GM23338 (cell line): ENCODE measurements at regions not wholly inside any gene's neighbourhood (a gene's known extent, or its start where the extent isn't known, plus 50 kb on each side); places are given as distances from the start of the nearest gene placed in this dataset.

Experiments
- ATAC-seq: fragments of 200-7000 bp; cut with Tn5 transposase; 3 replicates; pipeline ENCODE4 v1.9.1; 2020
- DNase-seq: peaks from one replicate; pipeline ENCODE4 v3.0.0-alpha.2; 2015; ENCODE audit warnings: low spot score
- H2AFZ ChIP-seq: fragments of 200-600 bp; sonication (generic); 2 replicates; pipeline ENCODE4 v1.8.0; 2016; ENCODE audit warnings: antibody characterized with exemption, mild to moderate bottlenecking, moderate library complexity
- H3F3A ChIP-seq: fragments of 200-600 bp; sonication (generic); replicated peaks from 2 replicates; pipeline ENCODE4 v1.8.0; 2017; ENCODE audit warnings: antibody characterized with exemption, mixed run types, low read depth
- H3K27ac ChIP-seq: fragments of 200-600 bp; sonication (generic); 2 replicates; pipeline ENCODE4 v1.6.1; 2016; ENCODE audit warnings: low read depth
- H3K27me3 ChIP-seq: fragments of 200-600 bp; sonication (generic); 2 replicates; pipeline ENCODE4 v1.8.0; 2016; ENCODE audit warnings: mild to moderate bottlenecking, mixed run types, moderate library complexity; ENCODE audit not compliant: insufficient read depth
- H3K36me3 ChIP-seq: fragments of 200-600 bp; sonication (generic); 2 replicates; pipeline ENCODE4 v1.8.0; 2016; ENCODE audit warnings: mild to moderate bottlenecking; ENCODE audit not compliant: insufficient read depth
- H3K4me1 ChIP-seq: fragments of 200-600 bp; sonication (generic); 2 replicates; pipeline ENCODE4 v1.8.0; 2016; ENCODE audit warnings: mild to moderate bottlenecking, moderate library complexity; ENCODE audit not compliant: insufficient read depth
- H3K4me2 ChIP-seq: fragments of 200-600 bp; sonication (generic); 2 replicates; pipeline ENCODE4 v1.7.1; 2017; ENCODE audit warnings: mixed run types
- H3K4me3 ChIP-seq: fragments of 200-600 bp; sonication (generic); 2 replicates; pipeline ENCODE4 v1.6.1; 2016; ENCODE audit warnings: mixed run types
- H3K79me2 ChIP-seq: fragments of 200-600 bp; sonication (generic); replicated peaks from 2 replicates; pipeline ENCODE4 v1.8.0; 2017; ENCODE audit warnings: mild to moderate bottlenecking; ENCODE audit not compliant: insufficient read depth
- H3K9me2 ChIP-seq: fragments of 200-600 bp; sonication (generic); 2 replicates; pipeline ENCODE4 v1.8.0; 2017; ENCODE audit not compliant: insufficient read depth
- H4K20me1 ChIP-seq: fragments of 200-600 bp; sonication (generic); replicated peaks from 2 replicates; pipeline ENCODE4 v1.8.0; 2017; ENCODE audit warnings: mild to moderate bottlenecking; ENCODE audit not compliant: insufficient read depth
- H3K27ac Mint-ChIP-seq: 2 replicates; pipeline ENCODE4 v1.8.0; 2020; ENCODE audit warnings: inconsistent platforms, mild to moderate bottlenecking, moderate library complexity, mixed read lengths
- H3K27me3 Mint-ChIP-seq: 3 replicates; pipeline ENCODE4 v1.8.0; 2022; ENCODE audit warnings: low read depth, mild to moderate bottlenecking, moderate library complexity, mixed read lengths, inconsistent platforms; ENCODE audit not compliant: insufficient read depth, poor library complexity
- H3K36me3 Mint-ChIP-seq: 3 replicates; pipeline ENCODE4 v1.8.0; 2021; ENCODE audit warnings: low read depth, mild to moderate bottlenecking, inconsistent platforms, moderate library complexity, mixed read lengths
- H3K4me1 Mint-ChIP-seq: 3 replicates; pipeline ENCODE4 v1.8.0; 2020; ENCODE audit warnings: mild to moderate bottlenecking, inconsistent platforms, mixed read lengths
- H3K4me3 Mint-ChIP-seq: 3 replicates; pipeline ENCODE4 v1.8.0; 2021; ENCODE audit warnings: moderate library complexity, mild to moderate bottlenecking, inconsistent platforms, mixed read lengths
- H3K9me3 Mint-ChIP-seq: 3 replicates; pipeline ENCODE4 v1.8.0; 2020; ENCODE audit warnings: moderate library complexity, mild to moderate bottlenecking, inconsistent platforms, mixed read lengths
- CREB1 ChIP-seq: fragments of 250-450 bp; sonication (Bioruptor Pico); IDR thresholded peaks from 2 replicates; pipeline ENCODE4 v1.5.0; 2020; ENCODE audit warnings: low read depth, mild to moderate bottlenecking, moderate library complexity
- EZH2 ChIP-seq: fragments of 200-600 bp; sonication (generic); IDR thresholded peaks from one replicate; pipeline ENCODE4 v1.8.0; 2017; ENCODE audit warnings: antibody characterized with exemption, mild to moderate bottlenecking, low read depth; ENCODE audit not compliant: unreplicated experiment
- EZH2phosphoT487 ChIP-seq: fragments of 200-600 bp; sonication (generic); IDR thresholded peaks from one replicate; pipeline ENCODE4 v1.8.1; 2018; ENCODE audit warnings: antibody characterized with exemption; ENCODE audit not compliant: unreplicated experiment
- JUNB ChIP-seq: IDR thresholded peaks from one replicate; pipeline ENCODE4 v1.6.1; 2016; ENCODE audit warnings: antibody characterized with exemption; ENCODE audit not compliant: unreplicated experiment
- NANOG ChIP-seq: IDR thresholded peaks from 2 replicates; pipeline ENCODE4 v1.6.1; 2016; ENCODE audit warnings: antibody characterized with exemption, borderline replicate concordance
- POLR2AphosphoS5 ChIP-seq: IDR thresholded peaks from 2 replicates; pipeline ENCODE4 v1.6.1; 2016; ENCODE audit warnings: antibody characterized with exemption, low read depth
- STAT1 ChIP-seq: IDR thresholded peaks from one replicate; pipeline ENCODE4 v1.6.1; 2016; ENCODE audit warnings: antibody characterized with exemption; ENCODE audit not compliant: unreplicated experiment
- ZNF114 ChIP-seq: fragments of 250-450 bp; sonication (Bioruptor Pico); IDR thresholded peaks from 2 replicates; pipeline ENCODE4 v1.5.0; 2020; ENCODE audit warnings: mild to moderate bottlenecking, moderate library complexity
- ZNF331 ChIP-seq: fragments of 250-450 bp; sonication (Bioruptor Pico); IDR thresholded peaks from 2 replicates; pipeline ENCODE4 v1.5.0; 2020; ENCODE audit warnings: low read depth, mild to moderate bottlenecking, moderate library complexity
- TF ChIP-seq, protein P1 (sequence below), 2 experiments: fragments of 200-600 bp in 1 of 2; sonication (generic) in 1 of 2; conservative IDR thresholded peaks; 2 replicates each; pipeline versions ENCODE4 v1.5.1 to v1.6.1; 2016 to 2017; ENCODE audit warnings: antibody characterized with exemption in 2 of 2, low read depth in 2 of 2, mild to moderate bottlenecking in 2 of 2, moderate library complexity in 1 of 2
- TF ChIP-seq, protein P2 (sequence below): IDR thresholded peaks from one replicate; pipeline ENCODE4 v1.6.1; 2018; ENCODE audit warnings: antibody characterized with exemption; ENCODE audit not compliant: unreplicated experiment
- TF ChIP-seq, protein P3 (sequence below): IDR thresholded peaks from 2 replicates; pipeline ENCODE4 v1.6.1; 2016; ENCODE audit warnings: antibody characterized with exemption
- TF ChIP-seq, protein P4 (sequence below): fragments of 250-450 bp; sonication (Bioruptor Pico); IDR thresholded peaks from 2 replicates; pipeline ENCODE4 v1.5.0; 2020; ENCODE audit warnings: mild to moderate bottlenecking, moderate library complexity

DNA sequence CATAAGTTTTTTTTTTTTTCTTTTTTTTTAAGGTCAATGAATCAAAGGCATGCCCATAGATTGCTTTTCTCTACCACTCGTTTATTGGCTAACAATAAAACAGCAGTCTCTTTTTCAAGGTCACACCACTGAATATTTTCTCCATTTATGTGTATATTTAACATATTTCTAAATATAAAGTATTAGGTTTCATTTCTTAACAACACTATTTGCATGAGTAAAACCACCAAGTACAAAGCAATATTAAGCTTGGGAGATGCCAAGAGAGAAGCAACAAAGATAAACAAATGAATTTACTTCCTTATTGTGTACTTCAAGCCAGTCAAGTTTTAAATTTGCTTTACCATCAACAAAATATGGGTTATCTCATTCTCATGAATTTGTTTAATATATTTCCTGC is 708.9 kb upstream of the CCDC179 start:
- Histone ChIP-seq H3K4me2 (no peak overlapping the region), H3K4me1 (peaks cover 3% of the 10 kb centered on the region; the same call in 1 of the 2 replicates), H3K36me3 (no peaks in the 10 kb centered on the region), H3K27me3 (no peaks in the 10 kb centered on the region), H3K4me3 (no peak overlapping the region), H3K79me2 (no peaks in the 10 kb centered on the region), H3K9me2 (no peaks in the 10 kb centered on the region), H3K27ac (no peak overlapping the region), H4K20me1 (no peaks in the 10 kb centered on the region), H2AFZ (no peak overlapping the region), H3F3A (no peaks in the 10 kb centered on the region)
- H3K27ac Mint-ChIP-seq = no peak overlapping the region; the same call in 1 of the 2 replicates
- TF ChIP-seq, protein P1, sequence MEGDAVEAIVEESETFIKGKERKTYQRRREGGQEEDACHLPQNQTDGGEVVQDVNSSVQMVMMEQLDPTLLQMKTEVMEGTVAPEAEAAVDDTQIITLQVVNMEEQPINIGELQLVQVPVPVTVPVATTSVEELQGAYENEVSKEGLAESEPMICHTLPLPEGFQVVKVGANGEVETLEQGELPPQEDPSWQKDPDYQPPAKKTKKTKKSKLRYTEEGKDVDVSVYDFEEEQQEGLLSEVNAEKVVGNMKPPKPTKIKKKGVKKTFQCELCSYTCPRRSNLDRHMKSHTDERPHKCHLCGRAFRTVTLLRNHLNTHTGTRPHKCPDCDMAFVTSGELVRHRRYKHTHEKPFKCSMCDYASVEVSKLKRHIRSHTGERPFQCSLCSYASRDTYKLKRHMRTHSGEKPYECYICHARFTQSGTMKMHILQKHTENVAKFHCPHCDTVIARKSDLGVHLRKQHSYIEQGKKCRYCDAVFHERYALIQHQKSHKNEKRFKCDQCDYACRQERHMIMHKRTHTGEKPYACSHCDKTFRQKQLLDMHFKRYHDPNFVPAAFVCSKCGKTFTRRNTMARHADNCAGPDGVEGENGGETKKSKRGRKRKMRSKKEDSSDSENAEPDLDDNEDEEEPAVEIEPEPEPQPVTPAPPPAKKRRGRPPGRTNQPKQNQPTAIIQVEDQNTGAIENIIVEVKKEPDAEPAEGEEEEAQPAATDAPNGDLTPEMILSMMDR (conservative IDR thresholded peaks at IDR 0.05; ENCODE audit: low read depth in 2 of 2) = no peak
- TF ChIP-seq EZH2 (no peak), ZNF114 (CRISPR knock-in tag) (no peak), JUNB (no peak), ZNF331 (no peak), CREB1 (CRISPR knock-in tag) (no peak), EZH2phosphoT487 (no peak), NANOG (no peak), STAT1 (no peak), POLR2AphosphoS5 (no peak)
- TF ChIP-seq, protein P2, sequence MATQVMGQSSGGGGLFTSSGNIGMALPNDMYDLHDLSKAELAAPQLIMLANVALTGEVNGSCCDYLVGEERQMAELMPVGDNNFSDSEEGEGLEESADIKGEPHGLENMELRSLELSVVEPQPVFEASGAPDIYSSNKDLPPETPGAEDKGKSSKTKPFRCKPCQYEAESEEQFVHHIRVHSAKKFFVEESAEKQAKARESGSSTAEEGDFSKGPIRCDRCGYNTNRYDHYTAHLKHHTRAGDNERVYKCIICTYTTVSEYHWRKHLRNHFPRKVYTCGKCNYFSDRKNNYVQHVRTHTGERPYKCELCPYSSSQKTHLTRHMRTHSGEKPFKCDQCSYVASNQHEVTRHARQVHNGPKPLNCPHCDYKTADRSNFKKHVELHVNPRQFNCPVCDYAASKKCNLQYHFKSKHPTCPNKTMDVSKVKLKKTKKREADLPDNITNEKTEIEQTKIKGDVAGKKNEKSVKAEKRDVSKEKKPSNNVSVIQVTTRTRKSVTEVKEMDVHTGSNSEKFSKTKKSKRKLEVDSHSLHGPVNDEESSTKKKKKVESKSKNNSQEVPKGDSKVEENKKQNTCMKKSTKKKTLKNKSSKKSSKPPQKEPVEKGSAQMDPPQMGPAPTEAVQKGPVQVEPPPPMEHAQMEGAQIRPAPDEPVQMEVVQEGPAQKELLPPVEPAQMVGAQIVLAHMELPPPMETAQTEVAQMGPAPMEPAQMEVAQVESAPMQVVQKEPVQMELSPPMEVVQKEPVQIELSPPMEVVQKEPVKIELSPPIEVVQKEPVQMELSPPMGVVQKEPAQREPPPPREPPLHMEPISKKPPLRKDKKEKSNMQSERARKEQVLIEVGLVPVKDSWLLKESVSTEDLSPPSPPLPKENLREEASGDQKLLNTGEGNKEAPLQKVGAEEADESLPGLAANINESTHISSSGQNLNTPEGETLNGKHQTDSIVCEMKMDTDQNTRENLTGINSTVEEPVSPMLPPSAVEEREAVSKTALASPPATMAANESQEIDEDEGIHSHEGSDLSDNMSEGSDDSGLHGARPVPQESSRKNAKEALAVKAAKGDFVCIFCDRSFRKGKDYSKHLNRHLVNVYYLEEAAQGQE = no peak
- TF ChIP-seq, protein P3, sequence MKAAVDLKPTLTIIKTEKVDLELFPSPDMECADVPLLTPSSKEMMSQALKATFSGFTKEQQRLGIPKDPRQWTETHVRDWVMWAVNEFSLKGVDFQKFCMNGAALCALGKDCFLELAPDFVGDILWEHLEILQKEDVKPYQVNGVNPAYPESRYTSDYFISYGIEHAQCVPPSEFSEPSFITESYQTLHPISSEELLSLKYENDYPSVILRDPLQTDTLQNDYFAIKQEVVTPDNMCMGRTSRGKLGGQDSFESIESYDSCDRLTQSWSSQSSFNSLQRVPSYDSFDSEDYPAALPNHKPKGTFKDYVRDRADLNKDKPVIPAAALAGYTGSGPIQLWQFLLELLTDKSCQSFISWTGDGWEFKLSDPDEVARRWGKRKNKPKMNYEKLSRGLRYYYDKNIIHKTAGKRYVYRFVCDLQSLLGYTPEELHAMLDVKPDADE = no peak
- TF ChIP-seq, protein P4, sequence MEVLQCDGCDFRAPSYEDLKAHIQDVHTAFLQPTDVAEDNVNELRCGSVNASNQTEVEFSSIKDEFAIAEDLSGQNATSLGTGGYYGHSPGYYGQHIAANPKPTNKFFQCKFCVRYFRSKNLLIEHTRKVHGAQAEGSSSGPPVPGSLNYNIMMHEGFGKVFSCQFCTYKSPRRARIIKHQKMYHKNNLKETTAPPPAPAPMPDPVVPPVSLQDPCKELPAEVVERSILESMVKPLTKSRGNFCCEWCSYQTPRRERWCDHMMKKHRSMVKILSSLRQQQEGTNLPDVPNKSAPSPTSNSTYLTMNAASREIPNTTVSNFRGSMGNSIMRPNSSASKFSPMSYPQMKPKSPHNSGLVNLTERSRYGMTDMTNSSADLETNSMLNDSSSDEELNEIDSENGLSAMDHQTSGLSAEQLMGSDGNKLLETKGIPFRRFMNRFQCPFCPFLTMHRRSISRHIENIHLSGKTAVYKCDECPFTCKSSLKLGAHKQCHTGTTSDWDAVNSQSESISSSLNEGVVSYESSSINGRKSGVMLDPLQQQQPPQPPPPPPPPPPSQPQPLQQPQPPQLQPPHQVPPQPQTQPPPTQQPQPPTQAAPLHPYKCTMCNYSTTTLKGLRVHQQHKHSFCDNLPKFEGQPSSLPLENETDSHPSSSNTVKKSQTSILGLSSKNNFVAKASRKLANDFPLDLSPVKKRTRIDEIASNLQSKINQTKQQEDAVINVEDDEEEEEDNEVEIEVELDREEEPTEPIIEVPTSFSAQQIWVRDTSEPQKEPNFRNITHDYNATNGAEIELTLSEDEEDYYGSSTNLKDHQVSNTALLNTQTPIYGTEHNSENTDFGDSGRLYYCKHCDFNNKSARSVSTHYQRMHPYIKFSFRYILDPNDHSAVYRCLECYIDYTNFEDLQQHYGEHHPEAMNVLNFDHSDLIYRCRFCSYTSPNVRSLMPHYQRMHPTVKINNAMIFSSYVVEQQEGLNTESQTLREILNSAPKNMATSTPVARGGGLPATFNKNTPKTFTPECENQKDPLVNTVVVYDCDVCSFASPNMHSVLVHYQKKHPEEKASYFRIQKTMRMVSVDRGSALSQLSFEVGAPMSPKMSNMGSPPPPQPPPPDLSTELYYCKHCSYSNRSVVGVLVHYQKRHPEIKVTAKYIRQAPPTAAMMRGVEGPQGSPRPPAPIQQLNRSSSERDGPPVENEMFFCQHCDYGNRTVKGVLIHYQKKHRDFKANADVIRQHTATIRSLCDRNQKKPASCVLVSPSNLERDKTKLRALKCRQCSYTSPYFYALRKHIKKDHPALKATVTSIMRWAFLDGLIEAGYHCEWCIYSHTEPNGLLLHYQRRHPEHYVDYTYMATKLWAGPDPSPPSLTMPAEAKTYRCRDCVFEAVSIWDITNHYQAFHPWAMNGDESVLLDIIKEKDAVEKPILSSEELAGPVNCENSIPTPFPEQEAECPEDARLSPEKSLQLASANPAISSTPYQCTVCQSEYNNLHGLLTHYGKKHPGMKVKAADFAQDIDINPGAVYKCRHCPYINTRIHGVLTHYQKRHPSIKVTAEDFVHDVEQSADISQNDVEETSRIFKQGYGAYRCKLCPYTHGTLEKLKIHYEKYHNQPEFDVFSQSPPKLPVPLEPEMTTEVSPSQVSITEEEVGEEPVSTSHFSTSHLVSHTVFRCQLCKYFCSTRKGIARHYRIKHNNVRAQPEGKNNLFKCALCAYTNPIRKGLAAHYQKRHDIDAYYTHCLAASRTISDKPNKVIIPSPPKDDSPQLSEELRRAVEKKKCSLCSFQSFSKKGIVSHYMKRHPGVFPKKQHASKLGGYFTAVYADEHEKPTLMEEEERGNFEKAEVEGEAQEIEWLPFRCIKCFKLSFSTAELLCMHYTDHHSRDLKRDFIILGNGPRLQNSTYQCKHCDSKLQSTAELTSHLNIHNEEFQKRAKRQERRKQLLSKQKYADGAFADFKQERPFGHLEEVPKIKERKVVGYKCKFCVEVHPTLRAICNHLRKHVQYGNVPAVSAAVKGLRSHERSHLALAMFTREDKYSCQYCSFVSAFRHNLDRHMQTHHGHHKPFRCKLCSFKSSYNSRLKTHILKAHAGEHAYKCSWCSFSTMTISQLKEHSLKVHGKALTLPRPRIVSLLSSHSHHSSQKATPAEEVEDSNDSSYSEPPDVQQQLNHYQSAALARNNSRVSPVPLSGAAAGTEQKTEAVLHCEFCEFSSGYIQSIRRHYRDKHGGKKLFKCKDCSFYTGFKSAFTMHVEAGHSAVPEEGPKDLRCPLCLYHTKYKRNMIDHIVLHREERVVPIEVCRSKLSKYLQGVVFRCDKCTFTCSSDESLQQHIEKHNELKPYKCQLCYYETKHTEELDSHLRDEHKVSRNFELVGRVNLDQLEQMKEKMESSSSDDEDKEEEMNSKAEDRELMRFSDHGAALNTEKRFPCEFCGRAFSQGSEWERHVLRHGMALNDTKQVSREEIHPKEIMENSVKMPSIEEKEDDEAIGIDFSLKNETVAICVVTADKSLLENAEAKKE = no peak
- H3K27me3 Mint-ChIP-seq = no peaks in the 10 kb centered on the region
- ATAC-seq = no peak
- H3K36me3 Mint-ChIP-seq = no peaks in the 10 kb centered on the region
- H3K4me1 Mint-ChIP-seq = peaks cover 10% of the 10 kb centered on the region; the same call in 2 of the 3 replicates
- no peaks in the 10 kb centered on the region; the same call in 2 of the 3 replicates for H3K9me3 Mint-ChIP-seq
- H3K4me3 Mint-ChIP-seq = no peak overlapping the region
- no peak for DNase-seq
